Activated naive CD8-positive, alpha-beta T cell treated with anti-CD3 and anti-CD28 coated beads, Interleukin-2, amount 10 ng/mL, durations not matched to agents 7 days and 5 days (primary cell): ENCODE measurements at regions not wholly inside any gene's neighbourhood (a gene's known extent, or its start where the extent isn't known, plus 50 kb on each side); places are given as distances from the start of the nearest gene placed in this dataset.

Experiments used
- ATAC-seq: fragments of 150-1000 bp; cut with Tn5 transposase; one replicate; pipeline ENCODE4 v1.10.0; 2021; ENCODE audit warnings: low read depth, moderate library complexity
- POLR2A ChIA-PET: fragments of 350-600 bp; sonication (Branson Sonifier 250); formaldehyde crosslinking; loops from one replicate; lab custom pipeline; 2021; ENCODE audit warnings: antibody characterized with exemption; lab: Charles Lee
- DNase-seq: peaks from one replicate; pipeline ENCODE4 v3.0.0; 2021
- H3K27ac Mint-ChIP-seq: one replicate; pipeline ENCODE4 v1.8.0; 2022; ENCODE audit warnings: mild to moderate bottlenecking, mixed read lengths
- H3K27me3 Mint-ChIP-seq: one replicate; pipeline ENCODE4 v1.8.0; 2022; ENCODE audit warnings: mild to moderate bottlenecking, moderate library complexity, mixed read lengths
- H3K36me3 Mint-ChIP-seq: one replicate; pipeline ENCODE4 v1.8.0; 2021; ENCODE audit warnings: mild to moderate bottlenecking, mixed read lengths
- H3K4me1 Mint-ChIP-seq: one replicate; pipeline ENCODE4 v1.8.0; 2021; ENCODE audit warnings: mixed read lengths
- H3K4me3 Mint-ChIP-seq: one replicate; pipeline ENCODE4 v1.8.0; 2022; ENCODE audit warnings: mild to moderate bottlenecking, moderate library complexity, mixed read lengths
- H3K9me3 Mint-ChIP-seq: one replicate; pipeline ENCODE4 v1.8.0; 2021; ENCODE audit warnings: mixed read lengths

- peaks cover 3% of the 10 kb centered on the region for H3K27me3 Mint-ChIP-seq
- H3K4me1 Mint-ChIP-seq = no peaks in the 10 kb centered on the region
- H3K9me3 Mint-ChIP-seq = no peaks in the 10 kb centered on the region
- POLR2A ChIA-PET = no interaction called here
- H3K4me3 Mint-ChIP-seq = no peak overlapping the region
- no peak overlapping the region for H3K27ac Mint-ChIP-seq
- ATAC-seq (no peak), DNase-seq (no peak)
- no peaks in the 10 kb centered on the region for H3K36me3 Mint-ChIP-seq
These were observed 159.4 kb upstream of the NSMCE3 start for GRCh38 chr15:29428925-29429573.

DNA sequence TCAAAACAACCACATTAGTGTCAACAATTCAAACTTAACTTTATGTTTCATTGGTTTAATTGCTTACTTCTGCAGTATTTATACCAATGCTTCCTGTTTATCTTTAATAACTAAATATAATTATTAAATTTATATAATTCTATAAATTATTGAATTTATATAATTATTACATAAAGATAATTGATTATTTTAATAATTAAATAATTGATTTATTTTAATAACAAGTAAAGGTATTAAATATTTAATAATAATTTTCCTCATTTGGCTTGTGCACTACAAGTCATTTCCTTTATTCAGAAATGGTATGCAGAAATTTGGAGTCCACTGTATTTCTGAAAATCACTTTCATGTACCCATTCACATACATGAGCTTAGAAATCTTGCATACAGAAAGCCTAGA is 156.2 kb upstream of the NSMCE3 start:
- no peak for DNase-seq
- Mint-ChIP-seq H3K27me3 (no peaks in the 10 kb centered on the region), H3K27ac (no peak overlapping the region), H3K4me3 (no peak overlapping the region), H3K4me1 (no peaks in the 10 kb centered on the region), H3K36me3 (no peaks in the 10 kb centered on the region), H3K9me3 (no peaks in the 10 kb centered on the region)
- ATAC-seq = no peak
- POLR2A ChIA-PET = no interaction called here

- no peak overlapping the region for H3K4me3 Mint-ChIP-seq
- H3K27me3 Mint-ChIP-seq = peaks cover 2% of the 10 kb centered on the region
- POLR2A ChIA-PET = no interaction called here
- H3K9me3 Mint-ChIP-seq = no peaks in the 10 kb centered on the region
- no peaks in the 10 kb centered on the region for H3K36me3 Mint-ChIP-seq
- ATAC-seq (no peak), DNase-seq (no peak)
- no peaks in the 10 kb centered on the region for H3K4me1 Mint-ChIP-seq
- H3K27ac Mint-ChIP-seq = no peak overlapping the region
These were observed 154.5 kb upstream of the NSMCE3 start for GRCh38 chr15:29424118-29424517.

DNA sequence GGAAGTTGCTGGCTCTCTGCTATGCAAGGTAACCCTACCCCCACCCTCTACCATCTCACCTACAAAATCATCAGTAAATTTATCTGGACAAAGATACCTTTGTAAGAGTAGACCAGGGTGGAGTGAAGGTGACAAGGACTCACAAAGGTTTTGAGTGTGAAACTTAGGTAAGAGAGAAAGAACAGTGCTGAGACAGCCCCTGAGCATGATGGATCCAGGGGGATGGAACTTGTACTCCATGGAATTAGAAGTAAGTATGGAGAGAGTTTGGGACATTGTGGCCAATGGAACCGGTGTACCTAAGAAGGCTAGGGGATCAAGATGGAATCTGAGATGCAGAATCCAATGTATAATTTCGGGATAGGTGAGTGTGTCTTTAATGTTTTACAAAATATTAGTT is 153.0 kb upstream of the NSMCE3 start:
- DNase-seq (no peak), ATAC-seq (no peak)
- H3K36me3 Mint-ChIP-seq = no peaks in the 10 kb centered on the region
- H3K4me1 Mint-ChIP-seq = no peaks in the 10 kb centered on the region
- no peak overlapping the region for H3K27ac Mint-ChIP-seq
- H3K9me3 Mint-ChIP-seq = no peaks in the 10 kb centered on the region
- POLR2A ChIA-PET = no interaction called here
- no peak overlapping the region for H3K4me3 Mint-ChIP-seq
- peaks cover 2% of the 10 kb centered on the region for H3K27me3 Mint-ChIP-seq

DNA sequence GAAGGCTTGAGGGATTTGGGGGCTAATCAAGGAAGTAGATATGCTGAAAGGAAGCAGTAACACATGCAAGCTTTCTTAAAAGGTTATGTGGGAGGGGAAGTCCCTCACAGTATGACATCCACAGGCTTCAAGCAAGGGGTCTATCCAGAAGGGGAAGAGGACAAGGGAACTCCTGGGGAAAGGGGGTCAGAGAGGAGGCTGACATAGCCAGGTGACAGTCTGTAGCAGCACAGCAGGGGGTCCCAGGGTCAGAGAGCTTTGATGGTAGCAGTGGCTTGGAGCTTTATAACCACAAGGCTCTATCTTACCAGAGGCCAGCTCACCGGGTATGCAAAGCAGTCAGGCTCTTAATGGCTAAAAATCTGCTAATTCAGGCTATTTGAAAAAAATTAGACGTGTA is 150.6 kb upstream of the NSMCE3 start:
- no peak for DNase-seq
- no peaks in the 10 kb centered on the region for H3K36me3 Mint-ChIP-seq
- POLR2A ChIA-PET = no interaction called here
- H3K4me1 Mint-ChIP-seq = no peaks in the 10 kb centered on the region
- no peak for ATAC-seq
- no peak overlapping the region for H3K27ac Mint-ChIP-seq
- no peaks in the 10 kb centered on the region for H3K9me3 Mint-ChIP-seq
- H3K27me3 Mint-ChIP-seq = peaks cover 2% of the 10 kb centered on the region
- no peak overlapping the region for H3K4me3 Mint-ChIP-seq

- H3K36me3 Mint-ChIP-seq = no peaks in the 10 kb centered on the region
- H3K4me1 Mint-ChIP-seq = no peaks in the 10 kb centered on the region
- H3K27me3 Mint-ChIP-seq = peaks cover 2% of the 10 kb centered on the region
- POLR2A ChIA-PET = no interaction called here
- no peaks in the 10 kb centered on the region for H3K9me3 Mint-ChIP-seq
- H3K4me3 Mint-ChIP-seq = no peak overlapping the region
- DNase-seq = no peak
- no peak for ATAC-seq
- H3K27ac Mint-ChIP-seq = no peak overlapping the region
These were observed 149.3 kb upstream of the NSMCE3 start for GRCh38 chr15:29418931-29419330.

- Mint-ChIP-seq H3K4me1 (no peaks in the 10 kb centered on the region), H3K9me3 (no peaks in the 10 kb centered on the region), H3K36me3 (no peaks in the 10 kb centered on the region), H3K4me3 (no peak overlapping the region), H3K27ac (no peak overlapping the region), H3K27me3 (peaks cover 2% of the 10 kb centered on the region)
- ATAC-seq (no peak), DNase-seq (no peak)
- POLR2A ChIA-PET = no interaction called here
These were observed 148.6 kb upstream of the NSMCE3 start for GRCh38 chr15:29418178-29418577.

GRCh38 chr15:29411299-29411698 is 141.7 kb upstream of the NSMCE3 start:
- no peak overlapping the region for H3K27ac Mint-ChIP-seq
- H3K9me3 Mint-ChIP-seq = no peaks in the 10 kb centered on the region
- H3K36me3 Mint-ChIP-seq = no peaks in the 10 kb centered on the region
- no peaks in the 10 kb centered on the region for H3K27me3 Mint-ChIP-seq
- H3K4me3 Mint-ChIP-seq = no peak overlapping the region
- ATAC-seq = no peak
- H3K4me1 Mint-ChIP-seq = no peaks in the 10 kb centered on the region
- POLR2A ChIA-PET = no interaction called here
- no peak for DNase-seq

DNA sequence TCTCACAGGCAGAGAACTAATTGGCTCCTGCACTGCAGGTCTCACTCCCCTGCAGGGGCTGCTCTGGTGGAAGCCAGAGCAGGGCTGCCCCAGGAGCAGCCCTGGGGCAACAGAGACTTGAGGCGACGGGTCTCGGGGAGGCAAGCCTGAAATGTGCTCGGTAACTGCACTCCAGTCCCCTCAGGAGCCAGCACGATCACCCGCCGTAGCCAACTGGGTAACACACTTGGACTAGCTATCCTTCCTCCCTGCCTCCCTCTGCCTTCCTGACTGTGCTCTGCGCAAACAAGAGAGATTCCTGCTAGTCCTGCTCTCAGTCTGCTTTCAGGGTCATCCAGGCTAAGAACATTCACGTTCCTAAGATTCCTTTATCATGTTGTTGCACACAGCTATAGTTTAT is 140.7 kb upstream of the NSMCE3 start:
- ATAC-seq = no peak
- POLR2A ChIA-PET = no interaction called here
- H3K4me3 Mint-ChIP-seq = no peak overlapping the region
- no peaks in the 10 kb centered on the region for H3K4me1 Mint-ChIP-seq
- H3K27me3 Mint-ChIP-seq = no peaks in the 10 kb centered on the region
- no peak for DNase-seq
- no peaks in the 10 kb centered on the region for H3K9me3 Mint-ChIP-seq
- no peak overlapping the region for H3K27ac Mint-ChIP-seq
- H3K36me3 Mint-ChIP-seq = no peaks in the 10 kb centered on the region

DNA sequence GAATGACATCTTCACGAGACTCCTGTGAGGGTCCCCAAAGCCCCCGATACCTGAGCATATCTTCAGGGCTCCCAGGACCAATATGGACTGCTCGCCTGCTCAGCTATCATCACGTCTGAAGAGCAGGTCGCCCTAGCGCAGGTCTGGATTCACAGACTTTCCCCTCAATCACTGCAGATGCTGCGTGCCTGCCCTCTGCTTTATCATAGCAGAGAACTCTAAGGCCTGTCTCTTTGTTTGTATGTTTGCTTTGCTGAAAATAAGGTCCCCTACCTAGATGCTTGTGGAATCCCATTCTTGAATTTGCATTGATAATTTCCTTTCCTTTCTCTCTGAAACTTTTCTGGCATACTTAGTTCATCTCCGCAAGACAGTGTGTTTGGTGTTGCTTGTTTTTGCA is 140.3 kb upstream of the NSMCE3 start:
- Mint-ChIP-seq H3K4me3 (no peak overlapping the region), H3K9me3 (no peaks in the 10 kb centered on the region), H3K27me3 (no peaks in the 10 kb centered on the region), H3K27ac (no peak overlapping the region), H3K4me1 (no peaks in the 10 kb centered on the region), H3K36me3 (no peaks in the 10 kb centered on the region)
- no peak for DNase-seq
- POLR2A ChIA-PET = no interaction called here
- no peak for ATAC-seq

- H3K36me3 Mint-ChIP-seq = no peaks in the 10 kb centered on the region
- peaks cover 2% of the 10 kb centered on the region for H3K27me3 Mint-ChIP-seq
- no peaks in the 10 kb centered on the region for H3K9me3 Mint-ChIP-seq
- no peak overlapping the region for H3K4me3 Mint-ChIP-seq
- no peaks in the 10 kb centered on the region for H3K4me1 Mint-ChIP-seq
- no peak overlapping the region for H3K27ac Mint-ChIP-seq
- DNase-seq = no peak
- POLR2A ChIA-PET = no interaction called here
- no peak for ATAC-seq
These were observed 135.9 kb upstream of the NSMCE3 start for GRCh38 chr15:29405564-29405963.

DNA sequence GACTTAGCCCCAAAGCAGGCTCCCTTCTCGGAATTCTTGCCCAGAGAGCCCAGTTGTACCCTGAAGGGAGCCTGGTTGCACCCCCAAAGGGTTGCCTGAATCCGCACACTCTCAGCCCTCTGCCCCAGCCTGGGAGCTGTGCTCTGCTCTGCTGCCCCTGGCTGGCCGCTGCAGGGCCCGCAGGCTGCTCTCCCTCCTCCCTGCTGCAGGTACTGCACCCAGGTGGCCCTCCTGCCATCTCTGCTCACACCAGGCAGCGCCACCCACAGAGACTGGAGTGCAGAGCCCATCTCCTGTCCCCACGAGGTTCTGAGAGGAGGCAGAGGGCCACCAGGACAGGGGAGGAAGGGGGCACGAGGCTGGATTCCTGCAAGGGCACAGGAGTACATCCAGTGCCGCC is 134.2 kb upstream of the NSMCE3 start:
- ATAC-seq = no peak
- POLR2A ChIA-PET = no interaction called here
- no peak overlapping the region for H3K4me3 Mint-ChIP-seq
- no peaks in the 10 kb centered on the region for H3K9me3 Mint-ChIP-seq
- peaks cover 4% of the 10 kb centered on the region for H3K27me3 Mint-ChIP-seq
- no peak for DNase-seq
- no peak overlapping the region for H3K27ac Mint-ChIP-seq
- H3K4me1 Mint-ChIP-seq = no peaks in the 10 kb centered on the region
- no peaks in the 10 kb centered on the region for H3K36me3 Mint-ChIP-seq

GRCh38 chr15:29401644-29402043 is 132.0 kb upstream of the NSMCE3 start:
- H3K36me3 Mint-ChIP-seq = no peaks in the 10 kb centered on the region
- ATAC-seq = no peak
- H3K4me1 Mint-ChIP-seq = no peaks in the 10 kb centered on the region
- H3K4me3 Mint-ChIP-seq = no peak overlapping the region
- POLR2A ChIA-PET = no interaction called here
- H3K27me3 Mint-ChIP-seq = peaks cover 8% of the 10 kb centered on the region
- H3K9me3 Mint-ChIP-seq = no peaks in the 10 kb centered on the region
- no peak overlapping the region for H3K27ac Mint-ChIP-seq
- no peak for DNase-seq

DNA sequence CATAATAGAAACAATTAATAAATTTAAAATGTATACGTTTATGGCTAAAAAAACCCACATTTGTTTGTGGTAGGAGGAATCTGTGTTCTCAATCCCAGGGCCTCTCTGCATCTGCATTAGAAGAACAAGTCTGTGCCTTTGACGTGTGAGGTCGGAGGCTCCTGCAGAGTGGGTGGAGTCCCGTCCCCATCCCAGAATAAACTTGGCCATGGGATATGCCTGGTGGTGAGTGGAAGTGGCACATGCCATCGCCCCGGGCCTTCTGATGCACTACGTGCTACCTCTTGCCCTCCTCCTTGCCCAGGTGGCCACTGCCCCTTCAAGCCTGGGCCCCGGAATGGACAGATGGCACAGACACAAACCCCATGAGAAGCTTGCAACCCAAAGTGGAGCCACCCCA is 131.1 kb upstream of the NSMCE3 start:
- Mint-ChIP-seq H3K27me3 (peaks cover 8% of the 10 kb centered on the region), H3K4me3 (no peak overlapping the region), H3K9me3 (no peaks in the 10 kb centered on the region), H3K4me1 (no peaks in the 10 kb centered on the region), H3K36me3 (no peaks in the 10 kb centered on the region), H3K27ac (no peak overlapping the region)
- POLR2A ChIA-PET = no interaction called here
- no peak for DNase-seq
- no peak for ATAC-seq

DNA sequence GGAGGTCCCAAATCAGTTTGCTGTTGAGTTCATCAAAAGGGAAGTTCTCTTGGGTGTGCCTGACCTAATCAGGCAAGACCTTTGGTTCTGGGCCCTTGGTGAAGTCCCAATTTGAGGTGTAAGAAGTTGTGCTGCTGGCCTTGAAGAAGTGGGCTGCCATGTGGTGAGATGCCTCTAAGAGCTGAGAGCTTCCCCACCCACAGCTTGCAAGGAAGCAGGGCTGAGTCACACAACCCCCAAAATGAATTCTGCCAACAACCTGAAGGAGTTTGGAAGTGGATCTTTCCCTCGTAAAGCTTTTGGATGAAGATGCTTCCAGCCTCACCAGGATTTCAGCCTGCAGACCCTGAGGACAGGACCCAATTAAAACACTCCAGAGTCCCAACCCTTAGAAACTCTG is 129.3 kb upstream of the NSMCE3 start:
- peaks cover 8% of the 10 kb centered on the region for H3K27me3 Mint-ChIP-seq
- H3K4me3 Mint-ChIP-seq = no peak overlapping the region
- H3K27ac Mint-ChIP-seq = no peak overlapping the region
- no peak for DNase-seq
- no peak for ATAC-seq
- POLR2A ChIA-PET = no interaction called here
- no peaks in the 10 kb centered on the region for H3K36me3 Mint-ChIP-seq
- H3K4me1 Mint-ChIP-seq = no peaks in the 10 kb centered on the region
- H3K9me3 Mint-ChIP-seq = no peaks in the 10 kb centered on the region
